ENCODE measurements at regions not wholly inside any gene's neighbourhood (a gene's known extent, or its start where the extent isn't known, plus 50 kb on each side); places are given as distances from the start of the nearest gene placed in this dataset.
A peak's percentile ranks its signal among the peaks of the same experiment; 100 is the strongest.

DNA sequence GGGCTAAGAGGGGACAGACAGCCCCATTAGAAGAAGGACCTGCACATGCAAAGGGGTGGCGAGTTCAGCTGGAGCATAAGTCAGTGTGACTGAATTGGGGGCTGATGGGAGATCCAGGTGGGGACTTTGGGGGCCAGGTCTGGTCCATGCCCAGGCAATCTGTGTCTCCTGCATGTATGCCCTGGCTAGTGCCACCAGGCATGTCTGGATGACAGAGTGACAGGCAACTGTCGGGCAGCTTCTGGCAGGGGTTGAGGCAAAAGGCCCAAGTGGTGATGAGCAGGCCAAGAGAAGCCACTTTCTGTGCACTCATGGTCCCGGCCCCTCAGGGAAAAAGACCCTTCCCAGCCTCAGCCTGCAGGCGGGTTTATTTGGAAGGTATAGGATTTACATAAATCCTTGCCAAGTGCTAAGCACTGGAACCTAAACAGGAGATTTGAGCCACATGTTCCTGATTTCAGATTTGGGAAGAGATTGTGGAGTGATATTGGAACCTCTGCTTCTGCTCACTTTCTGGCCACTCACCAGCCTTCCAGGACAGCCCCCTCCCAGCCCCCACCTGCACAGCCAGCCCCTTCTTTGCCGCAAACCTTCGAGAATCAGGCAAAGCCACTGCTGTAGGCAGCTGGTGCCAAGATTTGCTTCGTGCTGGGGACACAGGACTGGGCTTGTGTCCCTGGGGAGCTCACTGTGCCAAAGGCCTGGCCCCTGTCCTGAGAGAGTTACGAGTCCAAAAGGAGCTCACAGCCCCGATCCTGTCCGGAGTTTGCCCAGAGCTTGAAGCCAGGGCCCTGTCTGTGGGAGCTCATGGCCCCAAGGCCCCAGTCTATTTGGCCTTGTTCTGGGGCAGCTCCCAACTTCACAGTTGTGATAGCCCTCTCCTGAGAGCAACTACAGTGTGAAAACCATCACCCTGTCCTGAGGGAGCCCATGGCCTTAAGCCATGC lies 232.5 kb upstream of the RTL1 start:
- H3K36me3 ChIP-seq (ENCODE audit: control insufficient read depth, insufficient read depth, low read length, severe bottlenecking) = no peaks in the 10 kb centered on the region
- H3K4me3 ChIP-seq (ENCODE audit: low read length) = no peak overlapping the region
- no peak for DNase-seq (ENCODE audit: low read depth)

DNA sequence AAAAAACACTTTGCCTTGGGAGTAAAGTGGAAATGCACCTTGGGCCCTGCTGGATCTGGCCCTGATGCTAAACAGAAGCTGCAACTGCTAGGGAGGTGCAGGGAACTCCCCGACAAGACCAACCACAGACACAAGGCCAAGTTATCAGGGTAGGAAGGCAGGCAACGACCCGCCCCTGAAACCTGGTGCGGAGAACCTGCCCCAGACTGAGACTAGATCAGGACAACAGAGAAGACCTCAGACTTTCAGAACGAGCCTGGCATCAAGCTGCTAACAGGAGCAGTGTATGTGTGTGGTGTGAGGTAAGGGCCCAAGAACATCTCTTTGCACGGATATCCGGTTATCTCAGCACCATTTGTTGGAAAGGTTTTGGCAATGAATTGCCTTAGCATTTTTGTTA lies 233.7 kb upstream of the RTL1 start:
- DNase-seq (ENCODE audit: low read depth) = no peak
- Histone ChIP-seq H3K9me3 (ENCODE audit: control insufficient read depth, low read length) (peaks cover 14% of the 10 kb centered on the region), H3K27me3 (replicated peaks; ENCODE audit: control insufficient read depth, insufficient read depth, low read length) (peaks cover 3% of the 10 kb centered on the region), H3K36me3 (ENCODE audit: control insufficient read depth, insufficient read depth, low read length, severe bottlenecking) (no peaks in the 10 kb centered on the region), H3K4me1 (ENCODE audit: control insufficient read depth, insufficient read depth, low read length) (no peaks in the 10 kb centered on the region), H3K9ac (ENCODE audit: low read length) (no peak overlapping the region), H3K4me3 (ENCODE audit: low read length) (no peak overlapping the region)

More for the DNA sequence above, 232.5 kb upstream of the RTL1 start:
- Histone ChIP-seq H3K9me3 (ENCODE audit: control insufficient read depth, low read length) (peaks cover 4% of the 10 kb centered on the region), H3K4me1 (ENCODE audit: control insufficient read depth, insufficient read depth, low read length) (no peaks in the 10 kb centered on the region), H3K9ac (ENCODE audit: low read length) (no peak overlapping the region), H3K27me3 (replicated peaks; ENCODE audit: control insufficient read depth, insufficient read depth, low read length) (peaks cover 7% of the 10 kb centered on the region)

DNA sequence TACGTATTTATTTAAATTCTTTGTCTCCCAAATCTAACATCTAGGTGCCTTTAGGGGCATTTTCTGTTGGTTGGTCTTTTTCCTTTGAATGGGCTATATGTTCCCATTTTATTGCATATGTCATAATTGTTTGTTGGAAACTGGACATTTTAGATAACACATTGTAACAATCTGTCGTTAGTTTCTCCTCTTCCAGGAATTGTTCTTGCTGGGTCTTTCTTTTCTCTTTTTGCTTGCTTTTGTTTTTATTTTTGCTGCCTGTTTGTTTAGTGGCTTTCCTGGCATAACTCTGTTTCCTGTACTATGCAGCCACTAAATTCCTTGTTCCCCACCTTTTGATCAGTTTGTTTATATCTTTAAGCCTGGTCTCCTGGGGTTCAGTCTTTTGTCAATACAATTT lies 244.3 kb upstream of the RTL1 start:
- H3K27me3 ChIP-seq (replicated peaks; ENCODE audit: control insufficient read depth, insufficient read depth, low read length) = peaks cover 26% of the 10 kb centered on the region
- no peak overlapping the region for H3K9ac ChIP-seq (ENCODE audit: low read length)
- no peak overlapping the region for H3K4me3 ChIP-seq (ENCODE audit: low read length)
- H3K9me3 ChIP-seq (ENCODE audit: control insufficient read depth, low read length) = peaks cover 26% of the 10 kb centered on the region
- no peak for DNase-seq (ENCODE audit: low read depth)
- H3K36me3 ChIP-seq (ENCODE audit: control insufficient read depth, insufficient read depth, low read length, severe bottlenecking) = no peaks in the 10 kb centered on the region
- no peaks in the 10 kb centered on the region for H3K4me1 ChIP-seq (ENCODE audit: control insufficient read depth, insufficient read depth, low read length)

DNA sequence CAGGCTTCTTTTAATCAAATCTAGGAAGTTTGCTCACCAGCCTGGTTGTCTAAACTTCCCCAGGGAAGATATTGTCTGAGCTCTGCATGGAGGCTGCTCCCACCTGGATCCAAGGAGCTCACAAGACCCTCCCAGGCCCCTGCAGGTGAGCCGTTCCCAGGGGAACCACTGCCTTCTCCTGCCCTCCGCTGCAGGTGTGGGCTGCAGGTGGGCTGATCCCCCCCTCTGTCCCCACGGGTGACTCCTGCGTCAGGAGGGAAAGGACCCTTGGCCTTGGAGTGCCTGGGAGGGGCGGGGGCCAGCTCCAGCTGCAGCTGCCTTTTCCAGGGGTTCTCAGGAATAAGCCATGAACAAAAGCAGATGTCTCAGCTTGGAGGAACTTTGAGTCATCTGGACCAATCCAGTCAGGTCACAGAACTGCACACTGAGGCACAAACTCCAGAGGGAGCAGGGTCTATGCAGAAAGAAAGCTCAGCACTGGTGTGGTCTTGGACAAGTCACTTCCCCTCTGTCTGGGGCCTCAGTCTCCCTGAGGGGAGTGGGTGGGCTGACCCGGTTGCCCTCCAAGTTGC lies 246.6 kb upstream of the RTL1 start:
- no peaks in the 10 kb centered on the region for H3K4me1 ChIP-seq (ENCODE audit: control insufficient read depth, insufficient read depth, low read length)
- H3K4me3 ChIP-seq (ENCODE audit: low read length) = no peak overlapping the region
- no peaks in the 10 kb centered on the region for H3K36me3 ChIP-seq (ENCODE audit: control insufficient read depth, insufficient read depth, low read length, severe bottlenecking)
- H3K9ac ChIP-seq (ENCODE audit: low read length) = no peak overlapping the region
- H3K27me3 ChIP-seq (replicated peaks; ENCODE audit: control insufficient read depth, insufficient read depth, low read length) = peaks cover 30% of the 10 kb centered on the region
- peaks cover 25% of the 10 kb centered on the region for H3K9me3 ChIP-seq (ENCODE audit: control insufficient read depth, low read length)
- no peak for DNase-seq (ENCODE audit: low read depth)

DNA sequence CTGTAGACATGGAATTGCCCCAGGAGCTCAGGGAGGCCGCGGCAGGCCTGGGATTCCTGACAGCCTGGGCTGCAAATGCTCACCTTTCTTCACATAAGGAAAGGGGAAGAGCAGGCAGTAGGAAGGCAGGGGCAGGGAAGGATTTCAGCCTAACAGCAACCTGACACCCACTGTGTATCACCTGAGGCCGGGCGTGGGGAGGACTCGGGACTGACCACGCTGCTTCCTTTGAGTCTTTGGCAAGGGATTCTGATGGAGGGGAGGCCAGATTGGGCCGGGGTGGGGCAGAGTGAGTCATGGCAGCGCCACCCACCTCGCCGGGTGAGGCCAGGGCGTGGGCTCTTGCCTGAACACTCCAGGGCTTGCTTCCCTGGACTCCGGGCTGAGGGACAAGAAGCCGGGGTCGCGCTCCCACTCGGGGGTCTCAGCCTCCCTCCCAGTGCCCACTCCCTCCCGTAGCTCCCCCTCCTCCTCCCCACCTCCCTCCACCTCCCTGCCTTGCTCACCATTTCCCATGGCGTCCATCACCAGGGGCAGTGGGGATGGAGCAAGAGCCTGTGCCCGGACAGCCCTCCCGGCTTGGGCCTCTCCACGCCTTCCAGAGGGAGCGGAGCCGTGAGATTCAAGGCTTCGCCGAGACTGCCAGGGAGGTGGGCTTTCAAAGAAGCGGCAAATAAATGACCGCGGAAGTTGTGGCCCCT lies 247.9 kb upstream of the RTL1 start:
- no peak for DNase-seq (ENCODE audit: low read depth)
- Histone ChIP-seq H3K27me3 (replicated peaks; ENCODE audit: control insufficient read depth, insufficient read depth, low read length) (peaks cover 30% of the 10 kb centered on the region), H3K9ac (ENCODE audit: low read length) (no peak overlapping the region), H3K4me1 (ENCODE audit: control insufficient read depth, insufficient read depth, low read length) (no peaks in the 10 kb centered on the region), H3K4me3 (ENCODE audit: low read length) (peak overlapping the region; percentile 41), H3K9me3 (ENCODE audit: control insufficient read depth, low read length) (peaks cover 13% of the 10 kb centered on the region), H3K36me3 (ENCODE audit: control insufficient read depth, insufficient read depth, low read length, severe bottlenecking) (no peaks in the 10 kb centered on the region)

DNA sequence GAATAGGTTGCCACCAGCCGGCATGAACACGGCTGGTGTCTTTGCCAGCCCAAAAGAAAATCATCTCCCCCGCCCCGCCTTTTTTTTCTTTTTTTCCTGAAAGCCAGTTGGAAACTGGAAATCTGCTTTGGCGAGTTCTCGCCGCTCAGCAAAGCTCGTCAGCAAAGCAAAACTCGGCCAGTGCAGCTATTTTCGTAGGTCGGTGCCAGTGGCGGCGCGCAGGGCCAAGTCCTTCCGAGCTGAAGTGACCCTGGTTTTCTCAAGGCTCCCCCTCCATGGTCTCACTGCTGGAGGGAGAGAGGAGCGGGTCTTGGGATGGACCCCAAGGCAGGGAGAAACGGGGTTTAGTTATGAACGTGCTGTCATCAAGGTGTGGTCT lies 248.4 kb upstream of the RTL1 start:
- Histone ChIP-seq H3K4me1 (ENCODE audit: control insufficient read depth, insufficient read depth, low read length) (no peaks in the 10 kb centered on the region), H3K4me3 (ENCODE audit: low read length) (peak overlapping the region; percentile 41), H3K9ac (ENCODE audit: low read length) (no peak overlapping the region), H3K27me3 (replicated peaks; ENCODE audit: control insufficient read depth, insufficient read depth, low read length) (peaks cover 30% of the 10 kb centered on the region), H3K36me3 (ENCODE audit: control insufficient read depth, insufficient read depth, low read length, severe bottlenecking) (no peaks in the 10 kb centered on the region), H3K9me3 (ENCODE audit: control insufficient read depth, low read length) (peaks cover 9% of the 10 kb centered on the region)
- DNase-seq (ENCODE audit: low read depth) = no peak

DNA sequence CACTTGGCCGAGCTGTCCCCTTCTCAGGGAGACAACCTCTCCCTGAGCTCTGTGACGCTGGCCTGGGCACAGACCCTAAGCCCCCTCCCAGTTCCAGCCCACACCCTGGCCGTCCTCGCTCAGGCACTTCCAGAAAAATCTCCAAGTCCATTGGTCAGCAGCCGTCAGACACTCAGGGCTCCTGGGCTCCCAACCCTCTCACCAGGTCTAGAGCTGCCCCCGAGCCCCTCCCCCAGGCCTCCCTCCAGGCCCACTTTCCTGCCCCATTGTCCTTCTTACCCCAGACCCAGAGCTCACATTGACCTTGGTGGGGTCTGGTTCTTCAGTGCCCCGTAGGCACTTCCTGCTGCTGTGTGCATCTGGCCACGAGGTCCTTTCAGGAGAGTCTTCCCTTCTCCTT lies 249.3 kb upstream of the RTL1 start:
- no peak overlapping the region for H3K9ac ChIP-seq (ENCODE audit: low read length)
- peaks cover 30% of the 10 kb centered on the region for H3K27me3 ChIP-seq (replicated peaks; ENCODE audit: control insufficient read depth, insufficient read depth, low read length)
- no peaks in the 10 kb centered on the region for H3K36me3 ChIP-seq (ENCODE audit: control insufficient read depth, insufficient read depth, low read length, severe bottlenecking)
- no peak for DNase-seq (ENCODE audit: low read depth)
- H3K4me3 ChIP-seq (ENCODE audit: low read length) = no peak overlapping the region
- H3K4me1 ChIP-seq (ENCODE audit: control insufficient read depth, insufficient read depth, low read length) = no peaks in the 10 kb centered on the region
- H3K9me3 ChIP-seq (ENCODE audit: control insufficient read depth, low read length) = no peaks in the 10 kb centered on the region

DNA sequence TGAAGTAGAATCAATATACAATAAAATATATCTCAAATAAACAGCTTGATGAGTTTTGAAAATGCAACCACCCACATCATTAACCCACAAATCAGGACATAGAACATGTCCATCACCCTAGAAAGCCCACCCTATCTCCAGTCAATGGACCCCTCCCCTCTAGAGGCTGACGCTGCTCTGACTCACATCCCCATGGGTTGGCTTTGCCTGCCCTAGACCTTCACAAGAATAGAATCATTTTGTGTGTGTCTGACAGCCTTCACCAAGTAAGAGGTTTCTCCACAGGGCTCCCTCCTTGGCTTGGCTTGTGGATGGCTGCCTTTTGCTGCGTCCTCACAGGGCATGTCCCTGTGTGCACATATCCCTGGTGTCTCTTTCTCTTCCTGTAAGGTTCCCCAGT lies 250.2 kb upstream of the RTL1 start:
- no peak for DNase-seq (ENCODE audit: low read depth)
- Histone ChIP-seq H3K4me3 (ENCODE audit: low read length) (no peak overlapping the region), H3K27me3 (replicated peaks; ENCODE audit: control insufficient read depth, insufficient read depth, low read length) (peaks cover 30% of the 10 kb centered on the region), H3K9me3 (ENCODE audit: control insufficient read depth, low read length) (no peaks in the 10 kb centered on the region), H3K4me1 (ENCODE audit: control insufficient read depth, insufficient read depth, low read length) (no peaks in the 10 kb centered on the region), H3K9ac (ENCODE audit: low read length) (no peak overlapping the region), H3K36me3 (ENCODE audit: control insufficient read depth, insufficient read depth, low read length, severe bottlenecking) (no peaks in the 10 kb centered on the region)

DNA sequence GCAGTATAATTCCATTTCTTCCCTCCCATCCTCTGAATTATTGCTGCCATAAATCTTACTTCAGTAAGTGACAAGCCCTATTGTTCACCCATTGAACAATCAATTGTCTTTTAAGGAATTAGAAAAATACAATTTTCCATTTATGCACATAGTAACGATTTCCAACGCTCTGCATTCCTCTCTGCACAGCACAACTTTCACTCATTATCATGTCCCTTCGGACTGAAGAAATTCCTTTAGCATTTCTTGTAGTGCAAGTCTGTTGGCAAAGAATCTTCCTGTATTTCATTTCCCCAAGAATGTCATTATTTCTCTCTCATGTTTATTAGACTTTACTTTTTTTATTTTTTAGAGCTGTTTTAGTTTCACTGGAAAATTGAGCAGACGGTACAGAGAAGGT lies 252.1 kb upstream of the RTL1 start:
- no peak overlapping the region for H3K9ac ChIP-seq (ENCODE audit: low read length)
- H3K4me3 ChIP-seq (ENCODE audit: low read length) = no peak overlapping the region
- DNase-seq (ENCODE audit: low read depth) = no peak
- H3K36me3 ChIP-seq (ENCODE audit: control insufficient read depth, insufficient read depth, low read length, severe bottlenecking) = no peaks in the 10 kb centered on the region
- H3K27me3 ChIP-seq (replicated peaks; ENCODE audit: control insufficient read depth, insufficient read depth, low read length) = peaks cover 18% of the 10 kb centered on the region
- no peaks in the 10 kb centered on the region for H3K9me3 ChIP-seq (ENCODE audit: control insufficient read depth, low read length)
- no peaks in the 10 kb centered on the region for H3K4me1 ChIP-seq (ENCODE audit: control insufficient read depth, insufficient read depth, low read length)

DNA sequence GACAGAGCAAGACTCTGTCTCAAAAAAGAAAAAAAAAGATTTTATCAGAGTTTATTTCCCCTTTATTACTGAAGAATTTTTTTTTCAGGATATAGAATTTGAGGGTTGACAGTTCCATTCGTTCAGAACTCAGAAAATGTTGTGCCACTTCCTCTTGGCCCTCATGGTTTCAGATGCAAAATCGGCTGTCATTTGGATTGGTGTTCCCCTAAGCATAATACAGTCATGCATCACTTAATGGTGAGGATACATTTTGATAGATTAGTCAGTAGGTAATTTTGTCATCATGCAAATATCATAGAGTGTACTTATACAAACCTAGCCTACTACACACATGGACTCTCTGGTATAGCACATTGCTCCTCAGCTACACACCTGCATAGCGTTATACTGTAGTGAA lies 263.9 kb upstream of the RTL1 start:
- no peak for DNase-seq (ENCODE audit: low read depth)
- no peak overlapping the region for H3K4me3 ChIP-seq (ENCODE audit: low read length)
- no peaks in the 10 kb centered on the region for H3K4me1 ChIP-seq (ENCODE audit: control insufficient read depth, insufficient read depth, low read length)
- H3K9ac ChIP-seq (ENCODE audit: low read length) = no peak overlapping the region
- H3K36me3 ChIP-seq (ENCODE audit: control insufficient read depth, insufficient read depth, low read length, severe bottlenecking) = no peaks in the 10 kb centered on the region
- H3K27me3 ChIP-seq (replicated peaks; ENCODE audit: control insufficient read depth, insufficient read depth, low read length) = peaks cover 11% of the 10 kb centered on the region
- H3K9me3 ChIP-seq (ENCODE audit: control insufficient read depth, low read length) = peaks cover 27% of the 10 kb centered on the region

DNA sequence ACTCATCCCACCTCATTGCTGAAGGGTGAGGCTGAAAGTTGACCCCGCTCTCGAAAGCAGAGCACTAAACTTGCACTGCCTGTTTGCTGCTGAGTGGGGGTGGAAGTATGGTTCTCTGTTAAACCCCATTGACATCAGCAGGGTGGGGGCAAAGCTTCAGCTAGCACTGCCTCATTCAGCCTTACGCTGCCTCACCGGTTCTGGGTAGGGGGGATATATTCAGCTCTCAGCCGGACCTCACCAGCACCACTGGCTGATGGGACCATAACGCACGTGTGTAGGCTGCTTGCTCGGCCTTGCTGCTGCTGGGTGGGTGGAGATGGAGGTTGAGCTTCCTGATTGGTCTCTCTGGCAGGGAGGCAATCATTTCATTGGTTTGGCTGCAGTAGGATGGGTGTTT lies 265.7 kb upstream of the RTL1 start:
- no peak for DNase-seq (ENCODE audit: low read depth)

More for the DNA sequence above, 265.7 kb upstream of the RTL1 start:
- Histone ChIP-seq H3K9ac (ENCODE audit: low read length) (no peak overlapping the region), H3K27me3 (replicated peaks; ENCODE audit: control insufficient read depth, insufficient read depth, low read length) (peaks cover 11% of the 10 kb centered on the region), H3K36me3 (ENCODE audit: control insufficient read depth, insufficient read depth, low read length, severe bottlenecking) (no peaks in the 10 kb centered on the region), H3K4me1 (ENCODE audit: control insufficient read depth, insufficient read depth, low read length) (no peaks in the 10 kb centered on the region), H3K9me3 (ENCODE audit: control insufficient read depth, low read length) (peaks cover 34% of the 10 kb centered on the region), H3K4me3 (ENCODE audit: low read length) (no peak overlapping the region)

Measured in adipocyte (in vitro differentiated cells).